ENCODE measurements at regions not wholly inside any gene's neighbourhood (a gene's known extent, or its start where the extent isn't known, plus 50 kb on each side); places are given as distances from the start of the nearest gene placed in this dataset.
"Not testable (repeated sequence)": the region's sequence is repeated elsewhere in the genome, so short reads cannot be mapped to it uniquely, and the experiment has no call there.

- DNase-seq: no peak
These were observed 437.7 kb upstream of the MEF2C start for GRCh38 chr5:89320421-89321277.

- not testable (repeated sequence) for DNase-seq
These were observed 434.9 kb upstream of the MEF2C start for GRCh38 chr5:89317838-89318237.

- DNase-seq: no peak
These were observed 432.5 kb upstream of the MEF2C start for GRCh38 chr5:89315286-89316100.

- DNase-seq: no peak
These were observed 431.0 kb upstream of the MEF2C start for GRCh38 chr5:89313804-89314588.

- no peak for DNase-seq
These were observed 430.1 kb upstream of the MEF2C start for GRCh38 chr5:89313044-89313443.

- no peak for DNase-seq
These were observed 426.3 kb upstream of the MEF2C start for GRCh38 chr5:89309268-89309667.

- DNase-seq: no peak
These were observed 425.6 kb upstream of the MEF2C start for GRCh38 chr5:89308606-89309040.

GRCh38 chr5:89307972-89308371 lies 425.0 kb upstream of the MEF2C start:
- DNase-seq: no peak

- DNase-seq: not testable (repeated sequence)
These were observed 424.2 kb upstream of the MEF2C start for GRCh38 chr5:89307141-89307540.

- no peak for DNase-seq
These were observed 420.1 kb upstream of the MEF2C start for GRCh38 chr5:89303033-89303480.

GRCh38 chr5:89302102-89302891 lies 419.3 kb upstream of the MEF2C start:
- DNase-seq: no peak

GRCh38 chr5:89301321-89302025 lies 418.5 kb upstream of the MEF2C start:
- DNase-seq: no peak

GRCh38 chr5:89300426-89300970 lies 417.5 kb upstream of the MEF2C start:
- no peak for DNase-seq

GRCh38 chr5:89299998-89300397 lies 417.0 kb upstream of the MEF2C start:
- no peak for DNase-seq

- no peak for DNase-seq
These were observed 414.1 kb upstream of the MEF2C start for GRCh38 chr5:89297066-89297465.

- DNase-seq: no peak
These were observed 410.8 kb upstream of the MEF2C start for GRCh38 chr5:89293810-89294209.

- no peak for DNase-seq
These were observed 409.5 kb upstream of the MEF2C start for GRCh38 chr5:89292487-89292886.

- no peak for DNase-seq
These were observed 406.6 kb upstream of the MEF2C start for GRCh38 chr5:89289604-89290003.

GRCh38 chr5:89287964-89288363 lies 405.0 kb upstream of the MEF2C start:
- no peak for DNase-seq

- no peak for DNase-seq
These were observed 403.3 kb upstream of the MEF2C start for GRCh38 chr5:89286320-89286719.

Data from COR-L47 (cell line).